ENCODE measurements at regions not wholly inside any gene's neighbourhood (a gene's known extent, or its start where the extent isn't known, plus 50 kb on each side); places are given as distances from the start of the nearest gene placed in this dataset.
"Not testable (repeated sequence)": the region's sequence is repeated elsewhere in the genome, so short reads cannot be mapped to it uniquely, and the experiment has no call there.

GRCh38 chr4:82181789-82182188, 192.0 kb downstream of the HNRNPD start:
- DNase-seq (ENCODE audit: low read depth): no peak

GRCh38 chr4:82172186-82172585, 201.6 kb downstream of the HNRNPD start:
- DNase-seq (ENCODE audit: low read depth): no peak

- DNase-seq (ENCODE audit: low read depth): no peak
Observed at GRCh38 chr4:82171531-82172155, 202.1 kb downstream of the HNRNPD start.

- DNase-seq (ENCODE audit: low read depth): no peak
Observed at GRCh38 chr4:82149750-82150149, 224.0 kb downstream of the HNRNPD start.

GRCh38 chr4:82145850-82146249, 227.9 kb downstream of the HNRNPD start:
- DNase-seq (ENCODE audit: low read depth): no peak

- no peak for DNase-seq (ENCODE audit: low read depth)
Observed at GRCh38 chr4:82140422-82140821, 233.4 kb downstream of the HNRNPD start.

GRCh38 chr4:82139287-82139686, 234.5 kb downstream of the HNRNPD start:
- DNase-seq (ENCODE audit: low read depth): no peak

GRCh38 chr4:82138374-82138773, 235.4 kb downstream of the HNRNPD start:
- no peak for DNase-seq (ENCODE audit: low read depth)

GRCh38 chr4:82136161-82136801, 237.5 kb downstream of the HNRNPD start:
- DNase-seq (ENCODE audit: low read depth): no peak

GRCh38 chr4:82128355-82128754, 245.4 kb downstream of the HNRNPD start:
- no peak for DNase-seq (ENCODE audit: low read depth)

- DNase-seq (ENCODE audit: low read depth): no peak
Observed at GRCh38 chr4:82126512-82127040, 247.2 kb downstream of the HNRNPD start.

GRCh38 chr4:82125787-82126297, 247.9 kb downstream of the HNRNPD start:
- DNase-seq (ENCODE audit: low read depth): no peak

GRCh38 chr4:82124932-82125786, 248.6 kb downstream of the HNRNPD start:
- DNase-seq (ENCODE audit: low read depth): no peak

GRCh38 chr4:82124365-82124764, 249.4 kb downstream of the HNRNPD start:
- no peak for DNase-seq (ENCODE audit: low read depth)

GRCh38 chr4:82123934-82124333, 249.9 kb downstream of the HNRNPD start:
- DNase-seq (ENCODE audit: low read depth): no peak

- not testable (repeated sequence) for DNase-seq (ENCODE audit: low read depth)
Observed at GRCh38 chr4:82115183-82115582, 258.6 kb downstream of the HNRNPD start.

GRCh38 chr4:82108506-82108905, 265.3 kb downstream of the HNRNPD start:
- no peak for DNase-seq (ENCODE audit: low read depth)

GRCh38 chr4:82104578-82104977, 269.2 kb downstream of the HNRNPD start:
- DNase-seq (ENCODE audit: low read depth): no peak

GRCh38 chr4:82099928-82100579, 273.7 kb downstream of the HNRNPD start:
- no peak for DNase-seq (ENCODE audit: low read depth)

- no peak for DNase-seq (ENCODE audit: low read depth)
Observed at GRCh38 chr4:82097504-82097903, 276.3 kb downstream of the HNRNPD start.

GRCh38 chr4:82090717-82091116, 283.1 kb downstream of the HNRNPD start:
- DNase-seq (ENCODE audit: low read depth): no peak

- no peak for DNase-seq (ENCODE audit: low read depth)
Observed at GRCh38 chr4:82084747-82085146, 289.0 kb downstream of the HNRNPD start.
